ENCODE measurements at regions not wholly inside any gene's neighbourhood (a gene's known extent, or its start where the extent isn't known, plus 50 kb on each side); places are given as distances from the start of the nearest gene placed in this dataset.

DNA sequence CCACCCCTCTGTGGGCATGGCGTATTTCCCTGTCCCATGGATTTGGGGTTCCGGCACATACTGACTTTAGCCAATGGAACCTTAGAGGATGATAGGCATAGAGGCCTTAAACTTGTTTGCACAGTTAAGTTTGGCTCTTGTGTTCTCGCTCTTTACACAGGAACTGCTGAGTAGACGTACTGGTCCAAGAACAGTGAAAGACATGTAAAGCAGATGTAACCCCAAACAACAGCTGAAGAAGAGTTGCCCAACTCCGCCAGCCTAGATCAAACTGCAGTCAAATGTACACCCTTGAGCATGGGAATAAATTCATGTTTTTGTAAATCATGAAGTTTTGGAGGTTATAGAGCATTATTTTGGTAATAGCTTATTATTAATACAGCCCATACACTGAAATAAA, 260.0 kb upstream of the NREP start:
- no peak overlapping the region for H3K27ac Mint-ChIP-seq
- H3K9me3 Mint-ChIP-seq, result no peaks in the 10 kb centered on the region
- no peaks in the 10 kb centered on the region for H3K36me3 Mint-ChIP-seq (ENCODE audit: low read depth)
- DNase-seq, result no peak
- H3K4me3 Mint-ChIP-seq, result no peak overlapping the region
- H3K27me3 Mint-ChIP-seq, result no peaks in the 10 kb centered on the region
- no peaks in the 10 kb centered on the region for H3K4me1 Mint-ChIP-seq
- CTCF ChIA-PET, result no interaction called here
- POLR2A ChIA-PET, result no interaction called here

GRCh38 chr5:112014783-112015395, 257.9 kb upstream of the NREP start:
- no peaks in the 10 kb centered on the region for H3K36me3 Mint-ChIP-seq (ENCODE audit: low read depth)
- ChIA-PET POLR2A (no interaction called here), CTCF (no interaction called here)
- H3K27ac Mint-ChIP-seq, result no peak overlapping the region
- H3K4me3 Mint-ChIP-seq, result no peak overlapping the region
- H3K27me3 Mint-ChIP-seq, result no peaks in the 10 kb centered on the region
- no peaks in the 10 kb centered on the region for H3K4me1 Mint-ChIP-seq
- DNase-seq, result no peak
- no peaks in the 10 kb centered on the region for H3K9me3 Mint-ChIP-seq

GRCh38 chr5:112013660-112014059, 256.7 kb upstream of the NREP start:
- Mint-ChIP-seq H3K36me3 (ENCODE audit: low read depth) (no peaks in the 10 kb centered on the region), H3K27me3 (no peaks in the 10 kb centered on the region), H3K9me3 (no peaks in the 10 kb centered on the region), H3K4me1 (no peaks in the 10 kb centered on the region), H3K27ac (no peak overlapping the region), H3K4me3 (no peak overlapping the region)
- no peak for DNase-seq
- ChIA-PET CTCF (no interaction called here), POLR2A (no interaction called here)

DNA sequence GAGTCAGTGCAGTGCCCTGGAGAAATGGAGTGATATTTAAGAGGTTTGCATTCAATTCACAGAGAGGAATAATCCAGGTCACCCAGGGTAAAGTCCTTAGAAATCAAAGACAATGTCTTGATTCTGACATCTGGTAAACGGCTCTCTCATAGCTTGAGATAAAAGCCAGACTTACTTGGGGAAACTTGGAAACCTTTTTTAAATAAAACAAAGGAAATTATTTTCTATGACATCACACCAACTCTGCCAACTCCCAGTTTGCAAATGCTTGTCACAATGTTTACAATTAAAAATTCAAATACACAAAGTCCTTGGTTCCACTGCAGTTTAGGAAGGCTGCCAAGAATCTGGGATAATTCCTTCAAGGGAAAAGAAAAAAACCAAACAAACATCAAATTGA, 255.1 kb upstream of the NREP start:
- Mint-ChIP-seq H3K4me1 (no peaks in the 10 kb centered on the region), H3K27ac (no peak overlapping the region), H3K27me3 (no peaks in the 10 kb centered on the region), H3K4me3 (no peak overlapping the region), H3K9me3 (no peaks in the 10 kb centered on the region), H3K36me3 (ENCODE audit: low read depth) (no peaks in the 10 kb centered on the region)
- ChIA-PET CTCF (no interaction called here), POLR2A (no interaction called here)
- no peak for DNase-seq

DNA sequence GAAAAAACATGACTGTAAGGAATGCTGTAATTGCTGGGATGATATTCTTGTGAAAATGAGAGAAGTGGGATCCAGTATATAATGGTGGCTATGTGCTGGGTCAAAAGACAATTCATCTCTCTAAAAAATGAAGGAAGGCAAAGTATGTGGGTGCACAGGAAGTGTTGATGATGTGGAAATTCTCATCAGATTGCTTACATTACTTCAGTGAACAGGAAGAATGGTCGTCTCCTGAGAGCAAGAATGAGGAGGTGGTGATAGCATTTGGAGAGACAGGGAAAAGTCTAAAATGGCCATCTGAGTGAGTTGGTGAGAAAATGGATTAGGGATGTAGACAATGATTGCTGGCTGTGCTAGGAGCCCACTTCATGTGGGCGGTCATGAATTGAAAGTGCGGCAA, 253.5 kb upstream of the NREP start:
- POLR2A ChIA-PET, result no interaction called here
- no peak for DNase-seq
- H3K4me3 Mint-ChIP-seq, result no peak overlapping the region
- no peaks in the 10 kb centered on the region for H3K36me3 Mint-ChIP-seq (ENCODE audit: low read depth)
- H3K27ac Mint-ChIP-seq, result no peak overlapping the region
- CTCF ChIA-PET, result no interaction called here
- H3K4me1 Mint-ChIP-seq, result no peaks in the 10 kb centered on the region
- H3K27me3 Mint-ChIP-seq, result no peaks in the 10 kb centered on the region
- H3K9me3 Mint-ChIP-seq, result no peaks in the 10 kb centered on the region

DNA sequence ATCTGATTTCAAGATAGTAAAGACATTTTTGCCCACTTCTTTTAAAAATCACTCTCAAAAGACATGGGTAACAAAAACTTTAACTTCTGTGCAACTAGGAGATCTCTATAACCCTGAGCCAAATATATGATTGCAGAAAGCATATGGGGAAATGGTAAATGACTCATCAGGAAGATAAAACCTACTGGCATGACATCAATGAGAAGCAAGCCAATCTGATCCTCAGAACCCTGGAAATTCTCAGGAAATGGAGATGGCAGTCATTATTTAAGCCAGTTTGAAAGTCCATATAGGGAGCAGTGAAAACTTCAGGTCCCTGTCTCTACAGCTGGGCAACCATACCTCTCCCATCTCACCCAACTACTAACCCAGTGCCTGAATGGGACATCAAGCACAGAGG, 249.7 kb upstream of the NREP start:
- H3K9me3 Mint-ChIP-seq, result no peaks in the 10 kb centered on the region
- no peaks in the 10 kb centered on the region for H3K36me3 Mint-ChIP-seq (ENCODE audit: low read depth)
- no peak overlapping the region for H3K4me3 Mint-ChIP-seq
- ChIA-PET CTCF (no interaction called here), POLR2A (no interaction called here)
- H3K27me3 Mint-ChIP-seq, result no peaks in the 10 kb centered on the region
- DNase-seq, result no peak
- no peak overlapping the region for H3K27ac Mint-ChIP-seq
- no peaks in the 10 kb centered on the region for H3K4me1 Mint-ChIP-seq

- no peaks in the 10 kb centered on the region for H3K36me3 Mint-ChIP-seq (ENCODE audit: low read depth)
- CTCF ChIA-PET, result no interaction called here
- H3K27me3 Mint-ChIP-seq, result no peaks in the 10 kb centered on the region
- H3K4me1 Mint-ChIP-seq, result no peaks in the 10 kb centered on the region
- no peak overlapping the region for H3K4me3 Mint-ChIP-seq
- POLR2A ChIA-PET, result no interaction called here
- DNase-seq, result no peak
- H3K9me3 Mint-ChIP-seq, result no peaks in the 10 kb centered on the region
- H3K27ac Mint-ChIP-seq, result no peak overlapping the region
Measured at GRCh38 chr5:112005623-112005930, 248.6 kb upstream of the NREP start.

DNA sequence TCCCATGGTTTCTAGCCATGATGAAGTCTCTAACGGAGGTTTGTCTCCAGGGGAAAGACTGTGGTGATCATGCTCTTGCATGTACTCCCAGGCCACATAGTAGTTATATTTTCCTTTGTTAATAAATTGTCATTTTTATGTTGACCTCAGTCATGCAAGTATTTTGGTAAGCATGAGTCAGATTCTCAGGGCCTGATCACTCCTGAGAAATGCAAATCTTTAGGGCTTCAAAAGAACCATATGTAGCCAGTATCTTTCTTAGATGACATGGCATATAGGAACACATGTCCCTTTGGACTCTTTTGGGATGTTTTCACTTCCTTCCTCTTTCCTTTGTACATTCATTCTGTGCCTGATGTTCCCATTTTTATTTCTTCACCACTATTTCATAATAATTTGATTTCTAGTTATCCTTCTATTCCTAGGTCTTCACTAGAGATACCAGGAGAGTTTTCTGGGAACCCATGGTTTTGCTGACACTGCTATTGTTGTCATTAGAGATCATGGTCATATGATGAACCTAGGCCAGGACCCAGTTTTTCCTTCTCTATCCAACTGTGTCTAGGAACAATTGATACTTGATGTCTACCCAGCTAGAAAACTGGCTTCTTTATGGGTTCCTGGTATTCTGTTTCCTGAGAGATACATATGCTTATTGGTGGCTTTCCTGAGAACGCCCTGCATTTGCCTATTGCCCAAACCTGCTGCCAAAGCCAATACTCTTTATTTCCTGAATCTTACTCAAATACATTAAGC, 248.1 kb upstream of the NREP start:
- H3K27ac Mint-ChIP-seq, result no peak overlapping the region
- no peaks in the 10 kb centered on the region for H3K27me3 Mint-ChIP-seq
- POLR2A ChIA-PET, result no interaction called here
- no peak for DNase-seq
- no peaks in the 10 kb centered on the region for H3K4me1 Mint-ChIP-seq
- H3K9me3 Mint-ChIP-seq, result no peaks in the 10 kb centered on the region
- no peak overlapping the region for H3K4me3 Mint-ChIP-seq
- CTCF ChIA-PET, result no interaction called here
- H3K36me3 Mint-ChIP-seq (ENCODE audit: low read depth), result no peaks in the 10 kb centered on the region

- H3K4me1 Mint-ChIP-seq, result no peaks in the 10 kb centered on the region
- no peak overlapping the region for H3K4me3 Mint-ChIP-seq
- no peak overlapping the region for H3K27ac Mint-ChIP-seq
- no peaks in the 10 kb centered on the region for H3K36me3 Mint-ChIP-seq (ENCODE audit: low read depth)
- no peaks in the 10 kb centered on the region for H3K27me3 Mint-ChIP-seq
- H3K9me3 Mint-ChIP-seq, result no peaks in the 10 kb centered on the region
- ChIA-PET POLR2A (no interaction called here), CTCF (no interaction called here)
- no peak for DNase-seq
Measured at GRCh38 chr5:112002376-112002775, 245.4 kb upstream of the NREP start.

GRCh38 chr5:111999286-111999685, 242.3 kb upstream of the NREP start:
- no peak for DNase-seq
- ChIA-PET CTCF (no interaction called here), POLR2A (no interaction called here)
- H3K4me3 Mint-ChIP-seq, result no peak overlapping the region
- no peaks in the 10 kb centered on the region for H3K27me3 Mint-ChIP-seq
- no peaks in the 10 kb centered on the region for H3K9me3 Mint-ChIP-seq
- no peaks in the 10 kb centered on the region for H3K36me3 Mint-ChIP-seq (ENCODE audit: low read depth)
- H3K4me1 Mint-ChIP-seq, result no peaks in the 10 kb centered on the region
- H3K27ac Mint-ChIP-seq, result no peak overlapping the region

- ChIA-PET POLR2A (no interaction called here), CTCF (no interaction called here)
- Mint-ChIP-seq H3K4me1 (no peaks in the 10 kb centered on the region), H3K36me3 (ENCODE audit: low read depth) (no peaks in the 10 kb centered on the region), H3K9me3 (no peaks in the 10 kb centered on the region), H3K27ac (no peak overlapping the region), H3K4me3 (no peak overlapping the region), H3K27me3 (no peaks in the 10 kb centered on the region)
- DNase-seq, result no peak
Measured at GRCh38 chr5:111998871-111999270, 241.9 kb upstream of the NREP start.

- Mint-ChIP-seq H3K9me3 (no peaks in the 10 kb centered on the region), H3K27ac (no peak overlapping the region), H3K4me1 (no peaks in the 10 kb centered on the region), H3K4me3 (no peak overlapping the region), H3K36me3 (ENCODE audit: low read depth) (no peaks in the 10 kb centered on the region), H3K27me3 (no peaks in the 10 kb centered on the region)
- ChIA-PET CTCF (no interaction called here), POLR2A (no interaction called here)
- DNase-seq, result no peak
Measured at GRCh38 chr5:111997711-111998110, 240.7 kb upstream of the NREP start.

DNA sequence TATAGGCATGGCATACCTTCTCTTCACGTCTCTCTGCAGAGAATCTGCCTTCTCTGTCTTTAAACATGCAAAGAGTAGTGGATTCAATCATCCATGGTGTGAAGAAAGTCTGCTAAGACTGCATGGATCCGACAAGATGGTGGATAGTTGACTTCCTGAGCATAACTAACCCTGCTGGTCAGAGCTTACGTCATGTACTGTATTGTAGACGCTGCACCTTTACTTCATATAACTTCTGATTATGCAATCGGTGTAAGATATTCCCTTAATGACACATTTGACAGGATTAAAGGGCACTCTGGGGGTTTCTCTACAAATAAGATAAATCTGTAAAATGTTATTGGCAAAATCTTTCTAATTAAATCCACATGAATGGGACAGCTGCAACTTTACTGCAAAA, 240.3 kb upstream of the NREP start:
- Mint-ChIP-seq H3K36me3 (ENCODE audit: low read depth) (no peaks in the 10 kb centered on the region), H3K9me3 (no peaks in the 10 kb centered on the region), H3K27ac (no peak overlapping the region), H3K4me1 (no peaks in the 10 kb centered on the region), H3K27me3 (no peaks in the 10 kb centered on the region), H3K4me3 (no peak overlapping the region)
- ChIA-PET CTCF (no interaction called here), POLR2A (no interaction called here)
- DNase-seq, result no peak

DNA sequence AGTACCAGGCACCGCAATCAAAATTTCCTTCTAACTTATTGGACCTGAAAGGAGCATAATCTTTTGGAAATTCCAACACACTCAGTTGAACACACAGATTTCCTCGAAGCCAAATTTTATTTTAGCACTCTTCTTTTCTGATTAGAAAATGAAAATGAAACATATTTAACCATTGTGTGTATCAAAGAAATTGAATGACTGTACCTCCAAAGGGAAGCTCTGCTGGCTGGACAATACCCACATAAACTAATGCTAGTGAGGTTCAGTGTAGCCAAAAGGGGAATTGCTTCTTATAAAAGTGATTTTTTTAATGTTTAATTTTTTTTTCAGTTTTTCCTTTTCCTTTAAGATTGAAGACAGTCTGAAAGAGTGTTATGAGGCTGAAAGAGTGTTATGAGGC, 239.6 kb upstream of the NREP start:
- no peak for DNase-seq
- Mint-ChIP-seq H3K27me3 (no peaks in the 10 kb centered on the region), H3K4me3 (no peak overlapping the region), H3K4me1 (no peaks in the 10 kb centered on the region), H3K36me3 (ENCODE audit: low read depth) (no peaks in the 10 kb centered on the region), H3K27ac (no peak overlapping the region), H3K9me3 (no peaks in the 10 kb centered on the region)
- ChIA-PET CTCF (no interaction called here), POLR2A (no interaction called here)

- no peaks in the 10 kb centered on the region for H3K27me3 Mint-ChIP-seq
- no peak overlapping the region for H3K4me3 Mint-ChIP-seq
- no peak overlapping the region for H3K27ac Mint-ChIP-seq
- DNase-seq, result no peak
- H3K4me1 Mint-ChIP-seq, result no peaks in the 10 kb centered on the region
- H3K36me3 Mint-ChIP-seq (ENCODE audit: low read depth), result no peaks in the 10 kb centered on the region
- H3K9me3 Mint-ChIP-seq, result no peaks in the 10 kb centered on the region
- ChIA-PET POLR2A (no interaction called here), CTCF (no interaction called here)
Measured at GRCh38 chr5:111995701-111996100, 238.7 kb upstream of the NREP start.

Measured in activated CD4-positive, alpha-beta memory T cell treated with anti-CD3 and anti-CD28 coated beads, Interleukin-2, amount 10 ng/mL, durations not matched to agents 7 days and 5 days (primary cell).